ENCODE measurements at regions not wholly inside any gene's neighbourhood (a gene's known extent, or its start where the extent isn't known, plus 50 kb on each side); places are given as distances from the start of the nearest gene placed in this dataset.

DNA sequence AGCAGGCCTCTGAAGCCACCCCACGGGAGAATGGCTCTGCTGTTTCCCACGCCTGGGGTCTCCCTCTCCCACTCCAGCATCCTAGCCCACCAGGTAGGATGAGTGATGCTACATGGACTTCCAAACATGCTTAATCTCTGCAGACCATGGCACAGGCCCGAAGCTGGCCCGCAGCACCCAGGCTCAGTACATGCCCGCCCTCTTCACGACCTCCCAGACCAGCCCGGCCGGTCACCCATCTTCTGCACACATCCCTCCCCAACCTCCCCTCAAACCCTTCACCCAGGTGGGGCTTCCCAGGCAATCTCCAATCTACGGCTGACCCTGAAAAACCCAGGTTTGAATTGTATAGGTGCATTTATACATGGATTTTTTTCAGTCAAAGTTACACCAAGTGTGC, 264.0 kb downstream of the TJP1 start:
- TF ChIP-seq, protein P1, sequence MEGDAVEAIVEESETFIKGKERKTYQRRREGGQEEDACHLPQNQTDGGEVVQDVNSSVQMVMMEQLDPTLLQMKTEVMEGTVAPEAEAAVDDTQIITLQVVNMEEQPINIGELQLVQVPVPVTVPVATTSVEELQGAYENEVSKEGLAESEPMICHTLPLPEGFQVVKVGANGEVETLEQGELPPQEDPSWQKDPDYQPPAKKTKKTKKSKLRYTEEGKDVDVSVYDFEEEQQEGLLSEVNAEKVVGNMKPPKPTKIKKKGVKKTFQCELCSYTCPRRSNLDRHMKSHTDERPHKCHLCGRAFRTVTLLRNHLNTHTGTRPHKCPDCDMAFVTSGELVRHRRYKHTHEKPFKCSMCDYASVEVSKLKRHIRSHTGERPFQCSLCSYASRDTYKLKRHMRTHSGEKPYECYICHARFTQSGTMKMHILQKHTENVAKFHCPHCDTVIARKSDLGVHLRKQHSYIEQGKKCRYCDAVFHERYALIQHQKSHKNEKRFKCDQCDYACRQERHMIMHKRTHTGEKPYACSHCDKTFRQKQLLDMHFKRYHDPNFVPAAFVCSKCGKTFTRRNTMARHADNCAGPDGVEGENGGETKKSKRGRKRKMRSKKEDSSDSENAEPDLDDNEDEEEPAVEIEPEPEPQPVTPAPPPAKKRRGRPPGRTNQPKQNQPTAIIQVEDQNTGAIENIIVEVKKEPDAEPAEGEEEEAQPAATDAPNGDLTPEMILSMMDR (IDR thresholded peaks at IDR 0.05) = no peak
- TF ChIP-seq POLR2AphosphoS5 (IDR thresholded peaks at IDR 0.05) = no peak
- no peak for TF ChIP-seq POLR2A (IDR thresholded peaks at IDR 0.05)
- no peak for TF ChIP-seq EP300 (IDR thresholded peaks at IDR 0.05)

All from stomach (tissue), 4 donors.